Small intestine (tissue), 7 donors: ENCODE measurements at regions not wholly inside any gene's neighbourhood (a gene's known extent, or its start where the extent isn't known, plus 50 kb on each side); places are given as distances from the start of the nearest gene placed in this dataset.

ENCODE experiments used
- DNase-seq, 2 donors: peaks; one replicate each; pipeline versions ENCODE4 v3.0.0 to v3.0.0-alpha.2; 2013
- FAIRE-seq: peaks from 2 replicates; lab custom pipeline; 2012; peaks lifted over from hg19 to GRCh38; lab: Jason Lieb, UNC
- H3K27ac ChIP-seq, 3 donors: one replicate each; pipeline ENCODE4 v1.5.1; 2013; ENCODE audit warnings: low read length in 2 of 3, mild to moderate bottlenecking in 2 of 3, control low read depth in 1 of 3, inconsistent platforms in 1 of 3, low read depth in 1 of 3, moderate library complexity in 1 of 3
- H3K27me3 ChIP-seq, 3 donors: one replicate each; pipeline ENCODE4 v1.6.1; 2013; ENCODE audit warnings: low read length in 3 of 3, inconsistent platforms in 1 of 3; ENCODE audit not compliant: control insufficient read depth in 3 of 3, insufficient read depth in 3 of 3
- H3K36me3 ChIP-seq, 3 donors: one replicate each; pipeline ENCODE4 v1.6.1; 2013; ENCODE audit warnings: low read length in 3 of 3, inconsistent platforms in 1 of 3, low read depth in 1 of 3, mild to moderate bottlenecking in 1 of 3, moderate library complexity in 1 of 3; ENCODE audit not compliant: control insufficient read depth in 3 of 3, insufficient read depth in 2 of 3
- H3K4me1 ChIP-seq, 3 donors: one replicate each; pipeline ENCODE4 v1.6.1; 2013; ENCODE audit warnings: low read length in 2 of 3, inconsistent platforms in 1 of 3, low read depth in 1 of 3, mild to moderate bottlenecking in 1 of 3, moderate library complexity in 1 of 3; ENCODE audit not compliant: control insufficient read depth in 3 of 3, insufficient read depth in 2 of 3
- H3K4me3 ChIP-seq, 3 donors: one replicate each; pipeline ENCODE4 v1.5.1; 2013; ENCODE audit warnings: low read length in 3 of 3, control low read depth in 1 of 3, inconsistent platforms in 1 of 3, low read depth in 1 of 3, mild to moderate bottlenecking in 1 of 3, moderate library complexity in 1 of 3
- H3K9me3 ChIP-seq, 2 donors: one replicate each; pipeline ENCODE4 v1.6.1; 2013; ENCODE audit warnings: low read depth in 1 of 2, low read length in 1 of 2; ENCODE audit not compliant: control insufficient read depth in 2 of 2, insufficient read depth in 1 of 2
- WGBS, 3 donors: extraction: QIAGEN DNeasy Blood & Tissue Kit; methylation state at CpG; one replicate each; pipeline ENCODE4 v1.1.7; 2013; 5-methylcytosine and 5-hydroxymethylcytosine counted together
- donor health status: healthy with polysubstance abuse.
- donor health status: control.
- donor health status: control.
- donor health status: Bipolar disorder and iron deficiency.
- donor health status: healthy.

GRCh38 chr5:123771715-123772114 lies 259.7 kb downstream of the CSNK1G3 start:
- Histone ChIP-seq H3K4me1 (no peaks in the 10 kb centered on the region), H3K9me3 (peaks cover 0 to 20% of the 10 kb centered on the region in 2 donors), H3K27me3 (no peaks in the 10 kb centered on the region), H3K4me3 (no peak overlapping the region), H3K36me3 (no peaks in the 10 kb centered on the region), H3K27ac (no peak overlapping the region)
- no peak for FAIRE-seq
- no peak for DNase-seq

DNA sequence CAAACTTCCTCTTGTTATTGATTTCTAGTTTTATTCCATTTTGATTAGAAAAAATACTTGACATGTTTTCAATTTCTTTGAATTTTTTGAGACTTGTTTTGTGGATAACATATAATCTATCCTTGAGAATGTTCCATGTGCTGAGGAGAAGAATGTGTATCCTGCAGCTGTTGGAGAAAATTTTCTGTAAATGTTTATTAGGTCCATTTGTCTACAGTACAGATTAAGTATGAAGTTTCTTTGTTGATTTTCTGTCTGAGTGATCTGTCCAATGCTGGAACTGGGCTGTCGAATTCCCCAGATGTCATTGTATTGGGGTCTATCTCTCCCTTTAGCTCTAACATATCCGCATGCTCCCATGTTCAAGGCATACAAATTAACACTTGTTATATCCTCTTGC lies 251.2 kb downstream of the CSNK1G3 start:
- Histone ChIP-seq H3K4me3 (no peak overlapping the region), H3K36me3 (no peaks in the 10 kb centered on the region), H3K9me3 (no peaks in the 10 kb centered on the region), H3K27ac (no peak overlapping the region), H3K4me1 (no peaks in the 10 kb centered on the region), H3K27me3 (no peaks in the 10 kb centered on the region)
- 69 to 87% (median 81%) methylated on average over 2 of the region's 2 CpGs for WGBS, 3 donors
- no peak for FAIRE-seq
- DNase-seq, result no peak

- FAIRE-seq, result no peak
- Histone ChIP-seq H3K27me3 (no peaks in the 10 kb centered on the region), H3K9me3 (no peaks in the 10 kb centered on the region), H3K4me3 (no peak overlapping the region), H3K4me1 (no peaks in the 10 kb centered on the region), H3K27ac (no peak overlapping the region), H3K36me3 (no peaks in the 10 kb centered on the region)
- no peak for DNase-seq
Measured at GRCh38 chr5:123756816-123757215, 244.8 kb downstream of the CSNK1G3 start.

DNA sequence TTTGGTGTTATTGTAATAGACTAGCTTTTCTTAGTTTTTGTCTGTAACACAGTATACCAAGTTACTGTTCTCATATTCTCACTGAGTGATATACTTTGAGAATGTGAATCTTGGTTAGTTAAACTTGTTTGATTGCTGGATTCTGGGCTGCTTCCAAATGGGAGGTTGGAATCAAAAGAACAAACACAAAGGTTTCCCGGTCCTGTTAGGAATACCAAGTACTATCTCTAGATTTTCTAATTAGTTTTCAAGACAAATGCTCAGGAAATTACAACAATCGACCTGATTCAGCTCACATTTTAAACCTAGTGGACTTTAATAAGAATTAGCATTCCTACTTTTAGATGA lies 244.3 kb downstream of the CSNK1G3 start:
- DNase-seq, result no peak
- H3K4me1 ChIP-seq, result no peaks in the 10 kb centered on the region
- FAIRE-seq, result no peak
- 18 to 45% (median 35%) methylated on average over 2 of the region's 2 CpGs for WGBS, 3 donors
- no peaks in the 10 kb centered on the region for H3K27me3 ChIP-seq
- no peaks in the 10 kb centered on the region for H3K9me3 ChIP-seq
- H3K4me3 ChIP-seq, result no peak overlapping the region
- H3K36me3 ChIP-seq, result no peaks in the 10 kb centered on the region
- no peak overlapping the region for H3K27ac ChIP-seq

GRCh38 chr5:123755653-123756317 lies 243.8 kb downstream of the CSNK1G3 start:
- H3K4me3 ChIP-seq, result no peak overlapping the region
- H3K36me3 ChIP-seq, result no peaks in the 10 kb centered on the region
- no peak overlapping the region for H3K27ac ChIP-seq
- 54 to 60% (median 58%) methylated on average over 5 of the region's 5 CpGs for WGBS, 3 donors
- FAIRE-seq, result no peak
- no peaks in the 10 kb centered on the region for H3K4me1 ChIP-seq
- H3K9me3 ChIP-seq, result no peaks in the 10 kb centered on the region
- DNase-seq, result no peak
- no peaks in the 10 kb centered on the region for H3K27me3 ChIP-seq

- no peak for DNase-seq
- Histone ChIP-seq H3K27me3 (no peaks in the 10 kb centered on the region), H3K4me3 (no peak overlapping the region), H3K27ac (no peak overlapping the region), H3K36me3 (no peaks in the 10 kb centered on the region), H3K9me3 (no peaks in the 10 kb centered on the region), H3K4me1 (no peaks in the 10 kb centered on the region)
- no peak for FAIRE-seq
- 59 to 77% (median 76%) methylated on average over 3 of the region's 3 CpGs for WGBS, 3 donors
Measured at GRCh38 chr5:123754908-123755307, 242.9 kb downstream of the CSNK1G3 start.

GRCh38 chr5:123753937-123754891 lies 242.2 kb downstream of the CSNK1G3 start:
- no peaks in the 10 kb centered on the region for H3K27me3 ChIP-seq
- no peaks in the 10 kb centered on the region for H3K9me3 ChIP-seq
- no peak overlapping the region for H3K27ac ChIP-seq
- no peaks in the 10 kb centered on the region for H3K4me1 ChIP-seq
- H3K4me3 ChIP-seq, result no peak overlapping the region
- no peak for DNase-seq
- no peak for FAIRE-seq
- WGBS, 3 donors, result 72 to 78% (median 77%) methylated on average over 4 of the region's 4 CpGs
- H3K36me3 ChIP-seq, result no peaks in the 10 kb centered on the region

DNA sequence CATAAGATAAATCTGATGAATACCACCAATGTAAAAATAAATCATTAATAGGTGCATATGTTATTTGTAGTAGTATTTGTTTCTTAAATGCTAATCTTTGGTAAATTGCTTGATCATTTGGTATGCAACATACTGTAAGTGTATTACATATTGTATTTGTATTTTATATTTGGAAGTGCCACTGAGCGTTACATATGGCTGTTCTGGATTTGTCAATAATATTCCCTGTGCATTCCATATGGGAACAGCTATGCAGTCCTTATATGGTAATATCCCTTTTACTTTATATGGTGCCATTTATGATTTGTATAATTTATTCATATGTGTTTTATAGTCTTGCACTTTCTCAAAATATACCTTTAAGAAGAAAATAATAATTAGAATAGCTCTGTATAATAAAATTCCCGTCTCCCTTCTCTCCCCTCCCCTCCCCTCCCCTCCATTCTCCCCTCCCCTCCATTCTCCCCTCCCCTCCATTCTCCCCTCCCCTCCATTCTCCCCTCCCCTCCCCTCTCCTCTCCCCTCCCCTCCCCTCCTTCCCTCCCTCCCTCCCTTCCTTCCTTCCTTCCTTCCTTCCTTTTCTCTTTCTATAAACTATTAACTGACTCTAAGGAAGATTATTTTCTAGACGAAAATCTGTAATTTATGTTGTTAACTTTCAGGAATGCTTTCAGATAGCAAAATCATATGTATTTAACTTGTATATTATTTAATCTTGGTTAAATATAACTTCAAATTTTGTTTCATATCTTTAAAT lies 241.4 kb downstream of the CSNK1G3 start:
- 61 to 70% (median 69%) methylated on average over 3 of the region's 3 CpGs for WGBS, 3 donors
- DNase-seq (no peak), FAIRE-seq (no peak)
- Histone ChIP-seq H3K9me3 (no peaks in the 10 kb centered on the region), H3K36me3 (no peaks in the 10 kb centered on the region), H3K27me3 (no peaks in the 10 kb centered on the region), H3K27ac (no peak overlapping the region), H3K4me1 (no peaks in the 10 kb centered on the region), H3K4me3 (no peak overlapping the region)
